ENCODE measurements at regions not wholly inside any gene's neighbourhood (a gene's known extent, or its start where the extent isn't known, plus 50 kb on each side); places are given as distances from the start of the nearest gene placed in this dataset.
"Not testable (repeated sequence)": the region's sequence is repeated elsewhere in the genome, so short reads cannot be mapped to it uniquely, and the experiment has no call there.

GRCh38 chrX:113390531-113390930 is 549.9 kb upstream of the AMOT start:
- TF ChIP-seq, protein P1, sequence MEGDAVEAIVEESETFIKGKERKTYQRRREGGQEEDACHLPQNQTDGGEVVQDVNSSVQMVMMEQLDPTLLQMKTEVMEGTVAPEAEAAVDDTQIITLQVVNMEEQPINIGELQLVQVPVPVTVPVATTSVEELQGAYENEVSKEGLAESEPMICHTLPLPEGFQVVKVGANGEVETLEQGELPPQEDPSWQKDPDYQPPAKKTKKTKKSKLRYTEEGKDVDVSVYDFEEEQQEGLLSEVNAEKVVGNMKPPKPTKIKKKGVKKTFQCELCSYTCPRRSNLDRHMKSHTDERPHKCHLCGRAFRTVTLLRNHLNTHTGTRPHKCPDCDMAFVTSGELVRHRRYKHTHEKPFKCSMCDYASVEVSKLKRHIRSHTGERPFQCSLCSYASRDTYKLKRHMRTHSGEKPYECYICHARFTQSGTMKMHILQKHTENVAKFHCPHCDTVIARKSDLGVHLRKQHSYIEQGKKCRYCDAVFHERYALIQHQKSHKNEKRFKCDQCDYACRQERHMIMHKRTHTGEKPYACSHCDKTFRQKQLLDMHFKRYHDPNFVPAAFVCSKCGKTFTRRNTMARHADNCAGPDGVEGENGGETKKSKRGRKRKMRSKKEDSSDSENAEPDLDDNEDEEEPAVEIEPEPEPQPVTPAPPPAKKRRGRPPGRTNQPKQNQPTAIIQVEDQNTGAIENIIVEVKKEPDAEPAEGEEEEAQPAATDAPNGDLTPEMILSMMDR (IDR thresholded peaks at IDR 0.05; ENCODE audit: insufficient read depth, low read depth, low read length, missing control alignments), result no peak
- peak; percentile 1 for DNase-seq (ENCODE audit: low read depth)
- no peak overlapping the region for H3K4me3 ChIP-seq (ENCODE audit: low read depth, low read length)

GRCh38 chrX:113389846-113390245 is 549.2 kb upstream of the AMOT start:
- DNase-seq (ENCODE audit: low read depth), result no peak
- no peak overlapping the region for H3K4me3 ChIP-seq (ENCODE audit: low read depth, low read length)
- TF ChIP-seq, protein P1 (IDR thresholded peaks at IDR 0.05; ENCODE audit: insufficient read depth, low read depth, low read length, missing control alignments), result no peak

DNA sequence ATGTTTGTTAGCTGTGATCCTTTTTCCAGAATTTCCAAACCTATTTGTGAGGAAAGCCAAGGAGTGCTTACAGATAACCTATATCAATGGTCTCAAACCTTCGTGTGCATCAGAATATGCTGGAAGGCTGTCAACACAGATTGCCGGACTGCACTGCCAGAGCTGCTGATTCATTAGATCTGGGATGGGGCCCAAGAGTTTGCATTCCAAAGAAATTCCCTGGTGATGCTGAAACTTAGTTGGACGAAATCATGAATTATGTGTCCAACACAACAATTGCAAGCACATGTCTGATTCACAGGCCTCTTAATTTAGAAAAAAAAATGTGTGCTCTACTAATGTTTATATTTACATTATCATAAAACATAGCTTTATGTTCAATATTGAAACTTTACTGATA is 544.0 kb upstream of the AMOT start:
- TF ChIP-seq, protein P1 (IDR thresholded peaks at IDR 0.05; ENCODE audit: insufficient read depth, low read depth, low read length, missing control alignments), result no peak
- no peak for DNase-seq (ENCODE audit: low read depth)
- no peak overlapping the region for H3K4me3 ChIP-seq (ENCODE audit: low read depth, low read length)

DNA sequence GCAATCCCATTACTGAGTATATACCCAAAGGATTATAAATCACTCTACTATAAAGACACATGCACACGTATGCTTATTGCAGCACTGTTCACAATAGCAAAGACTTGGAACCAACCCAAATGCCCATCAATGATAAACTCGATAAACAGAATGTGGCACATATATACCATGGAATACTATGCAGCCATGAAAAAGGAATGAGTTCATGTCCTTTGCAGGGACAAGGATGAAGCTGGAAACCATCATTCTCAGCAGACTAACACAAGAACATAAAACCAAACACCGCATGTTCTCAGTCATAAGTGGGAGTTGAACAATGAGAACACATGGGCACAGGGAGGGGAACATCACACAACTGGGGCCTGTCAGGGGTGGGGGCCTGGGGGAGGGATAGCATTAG is 532.8 kb upstream of the AMOT start:
- not testable (repeated sequence) for H3K4me3 ChIP-seq (ENCODE audit: low read depth, low read length); DNase-seq (ENCODE audit: low read depth)

- no peak for DNase-seq (ENCODE audit: low read depth)
- TF ChIP-seq, protein P1 (IDR thresholded peaks at IDR 0.05; ENCODE audit: insufficient read depth, low read depth, low read length, missing control alignments), result no peak
- H3K4me3 ChIP-seq (ENCODE audit: low read depth, low read length), result no peak overlapping the region
Measured at GRCh38 chrX:113370006-113370405, 529.4 kb upstream of the AMOT start.

- no peak for DNase-seq (ENCODE audit: low read depth)
- no peak overlapping the region for H3K4me3 ChIP-seq (ENCODE audit: low read depth, low read length)
- TF ChIP-seq, protein P1 (IDR thresholded peaks at IDR 0.05; ENCODE audit: insufficient read depth, low read depth, low read length, missing control alignments), result no peak
Measured at GRCh38 chrX:113369056-113369455, 528.4 kb upstream of the AMOT start.

GRCh38 chrX:113353134-113353533 is 512.5 kb upstream of the AMOT start:
- TF ChIP-seq, protein P1 (IDR thresholded peaks at IDR 0.05; ENCODE audit: insufficient read depth, low read depth, low read length, missing control alignments), result no peak
- DNase-seq (ENCODE audit: low read depth), result no peak
- H3K4me3 ChIP-seq (ENCODE audit: low read depth, low read length), result no peak overlapping the region
